IMR-90 (cell line): ENCODE measurements at regions not wholly inside any gene's neighbourhood (a gene's known extent, or its start where the extent isn't known, plus 50 kb on each side); places are given as distances from the start of the nearest gene placed in this dataset.

Experiments used
- CEBPB ChIP-seq: IDR thresholded peaks from 2 replicates; pipeline ENCODE4 v1.6.1; 2012; ENCODE audit warnings: low read depth, low read length, improper control_type of control experiment
- ELK1 ChIP-seq: fragments of 150-350 bp; IDR thresholded peaks from 2 replicates; pipeline ENCODE4 v1.6.1; 2016; ENCODE audit warnings: low read depth, mild to moderate bottlenecking, low read length, moderate library complexity, borderline replicate concordance
- MAFK ChIP-seq: IDR thresholded peaks from 2 replicates; pipeline ENCODE4 v1.6.1; 2012; ENCODE audit warnings: low read depth, low read length, improper control_type of control experiment
- MAZ ChIP-seq: IDR thresholded peaks from 2 replicates; pipeline ENCODE4 v1.6.1; 2012; ENCODE audit warnings: low read depth, mild to moderate bottlenecking, low read length, improper control_type of control experiment, moderate library complexity, borderline replicate concordance
- MXI1 ChIP-seq: IDR thresholded peaks from 2 replicates; pipeline ENCODE4 v1.6.1; 2012; ENCODE audit warnings: low read depth, mild to moderate bottlenecking, low read length, moderate library complexity, borderline replicate concordance
- POLR2A ChIP-seq: IDR thresholded peaks from 2 replicates; pipeline ENCODE4 v1.6.1; 2012; ENCODE audit warnings: mild to moderate bottlenecking, low read depth, low read length
- RCOR1 ChIP-seq: IDR thresholded peaks from 2 replicates; pipeline ENCODE4 v1.6.1; 2012; ENCODE audit warnings: mild to moderate bottlenecking, low read length, improper control_type of control experiment; ENCODE audit not compliant: insufficient replicate concordance
- RFX5 ChIP-seq: IDR thresholded peaks from 2 replicates; pipeline ENCODE4 v1.8.0; 2012; ENCODE audit warnings: low read depth, mild to moderate bottlenecking, low read length, moderate library complexity
- SMC3 ChIP-seq: fragments of 150-350 bp; IDR thresholded peaks from 2 replicates; pipeline ENCODE4 v1.6.1; 2016; ENCODE audit warnings: low read depth, mild to moderate bottlenecking, antibody characterized with exemption, low read length, moderate library complexity
- TF ChIP-seq, protein P1 (sequence below): fragments of 150-350 bp; IDR thresholded peaks from 2 replicates; pipeline ENCODE4 v1.6.1; 2017; ENCODE audit warnings: mild to moderate bottlenecking, antibody characterized with exemption, low read length, low read depth
- TF ChIP-seq, protein P2 (sequence below): conservative IDR thresholded peaks from 2 replicates; pipeline ENCODE4 v1.5.1; 2012; ENCODE audit warnings: mild to moderate bottlenecking, low read depth, low read length, improper control_type of control experiment

- TF ChIP-seq, protein P1, sequence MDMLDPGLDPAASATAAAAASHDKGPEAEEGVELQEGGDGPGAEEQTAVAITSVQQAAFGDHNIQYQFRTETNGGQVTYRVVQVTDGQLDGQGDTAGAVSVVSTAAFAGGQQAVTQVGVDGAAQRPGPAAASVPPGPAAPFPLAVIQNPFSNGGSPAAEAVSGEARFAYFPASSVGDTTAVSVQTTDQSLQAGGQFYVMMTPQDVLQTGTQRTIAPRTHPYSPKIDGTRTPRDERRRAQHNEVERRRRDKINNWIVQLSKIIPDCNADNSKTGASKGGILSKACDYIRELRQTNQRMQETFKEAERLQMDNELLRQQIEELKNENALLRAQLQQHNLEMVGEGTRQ: no peak
- TF ChIP-seq POLR2A: no peak
- TF ChIP-seq MXI1: no peak
- TF ChIP-seq, protein P2, sequence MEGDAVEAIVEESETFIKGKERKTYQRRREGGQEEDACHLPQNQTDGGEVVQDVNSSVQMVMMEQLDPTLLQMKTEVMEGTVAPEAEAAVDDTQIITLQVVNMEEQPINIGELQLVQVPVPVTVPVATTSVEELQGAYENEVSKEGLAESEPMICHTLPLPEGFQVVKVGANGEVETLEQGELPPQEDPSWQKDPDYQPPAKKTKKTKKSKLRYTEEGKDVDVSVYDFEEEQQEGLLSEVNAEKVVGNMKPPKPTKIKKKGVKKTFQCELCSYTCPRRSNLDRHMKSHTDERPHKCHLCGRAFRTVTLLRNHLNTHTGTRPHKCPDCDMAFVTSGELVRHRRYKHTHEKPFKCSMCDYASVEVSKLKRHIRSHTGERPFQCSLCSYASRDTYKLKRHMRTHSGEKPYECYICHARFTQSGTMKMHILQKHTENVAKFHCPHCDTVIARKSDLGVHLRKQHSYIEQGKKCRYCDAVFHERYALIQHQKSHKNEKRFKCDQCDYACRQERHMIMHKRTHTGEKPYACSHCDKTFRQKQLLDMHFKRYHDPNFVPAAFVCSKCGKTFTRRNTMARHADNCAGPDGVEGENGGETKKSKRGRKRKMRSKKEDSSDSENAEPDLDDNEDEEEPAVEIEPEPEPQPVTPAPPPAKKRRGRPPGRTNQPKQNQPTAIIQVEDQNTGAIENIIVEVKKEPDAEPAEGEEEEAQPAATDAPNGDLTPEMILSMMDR: no peak
- no peak for TF ChIP-seq CEBPB
- TF ChIP-seq RCOR1: no peak
- no peak for TF ChIP-seq RFX5
- TF ChIP-seq ELK1: no peak
- no peak for TF ChIP-seq MAZ
- no peak for TF ChIP-seq MAFK
- TF ChIP-seq SMC3: no peak
Measured at GRCh38 chr20:48321271-48321670, 506.5 kb downstream of the PREX1 start.
